ENCODE measurements at regions not wholly inside any gene's neighbourhood (a gene's known extent, or its start where the extent isn't known, plus 50 kb on each side); places are given as distances from the start of the nearest gene placed in this dataset.

DNA sequence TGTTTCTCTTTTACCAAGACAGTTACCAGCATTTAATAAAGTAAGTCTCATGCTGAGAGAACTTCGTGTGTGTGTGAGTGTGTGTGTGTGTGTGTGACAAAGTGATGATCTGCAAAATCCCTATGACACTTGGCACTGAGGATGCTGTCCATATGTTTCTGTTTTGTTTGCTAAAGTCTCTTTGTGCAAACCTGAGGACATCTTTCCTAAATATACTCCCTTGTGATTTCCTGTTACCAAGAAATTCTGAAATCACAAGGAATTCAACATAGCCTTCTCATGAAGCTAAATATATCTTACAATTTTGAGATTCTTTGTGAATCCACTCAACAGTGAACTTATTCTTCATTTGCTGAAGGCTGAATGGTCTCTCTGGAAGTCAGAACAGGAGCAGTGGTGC, 1359.7 kb upstream of the NRXN1 start:
- TF ChIP-seq, protein P1, sequence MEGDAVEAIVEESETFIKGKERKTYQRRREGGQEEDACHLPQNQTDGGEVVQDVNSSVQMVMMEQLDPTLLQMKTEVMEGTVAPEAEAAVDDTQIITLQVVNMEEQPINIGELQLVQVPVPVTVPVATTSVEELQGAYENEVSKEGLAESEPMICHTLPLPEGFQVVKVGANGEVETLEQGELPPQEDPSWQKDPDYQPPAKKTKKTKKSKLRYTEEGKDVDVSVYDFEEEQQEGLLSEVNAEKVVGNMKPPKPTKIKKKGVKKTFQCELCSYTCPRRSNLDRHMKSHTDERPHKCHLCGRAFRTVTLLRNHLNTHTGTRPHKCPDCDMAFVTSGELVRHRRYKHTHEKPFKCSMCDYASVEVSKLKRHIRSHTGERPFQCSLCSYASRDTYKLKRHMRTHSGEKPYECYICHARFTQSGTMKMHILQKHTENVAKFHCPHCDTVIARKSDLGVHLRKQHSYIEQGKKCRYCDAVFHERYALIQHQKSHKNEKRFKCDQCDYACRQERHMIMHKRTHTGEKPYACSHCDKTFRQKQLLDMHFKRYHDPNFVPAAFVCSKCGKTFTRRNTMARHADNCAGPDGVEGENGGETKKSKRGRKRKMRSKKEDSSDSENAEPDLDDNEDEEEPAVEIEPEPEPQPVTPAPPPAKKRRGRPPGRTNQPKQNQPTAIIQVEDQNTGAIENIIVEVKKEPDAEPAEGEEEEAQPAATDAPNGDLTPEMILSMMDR (conservative IDR thresholded peaks at IDR 0.05; ENCODE audit: low read depth, low read length) = no peak
- no peak for TF ChIP-seq EZH2 (IDR thresholded peaks at IDR 0.05; ENCODE audit: borderline replicate concordance, low read depth, low read length, poor library complexity, severe bottlenecking)
